PC-9 (cell line): ENCODE measurements at regions not wholly inside any gene's neighbourhood (a gene's known extent, or its start where the extent isn't known, plus 50 kb on each side); places are given as distances from the start of the nearest gene placed in this dataset.

Experiments
- CTCF ChIP-seq: fragments of 200-600 bp; sonication (generic); conservative IDR thresholded peaks from 2 replicates; pipeline ENCODE4 v1.6.1; 2017; ENCODE audit warnings: mixed run types, antibody characterized with exemption, mild to moderate bottlenecking, moderate library complexity
- EZH2 ChIP-seq: fragments of 200-600 bp; sonication (generic); IDR thresholded peaks from 2 replicates; pipeline ENCODE4 v1.8.0; 2017; ENCODE audit warnings: antibody characterized with exemption, low read depth

GRCh38 chr6:12528581-12529363 is 187.8 kb upstream of the PHACTR1 start:
- TF ChIP-seq CTCF (no peak), EZH2 (no peak)
